Caki2 (cell line): ENCODE measurements at regions not wholly inside any gene's neighbourhood (a gene's known extent, or its start where the extent isn't known, plus 50 kb on each side); places are given as distances from the start of the nearest gene placed in this dataset.

ENCODE experiments used
- DNase-seq: peaks from one replicate; pipeline ENCODE4 v3.0.0-alpha.2; 2015; ENCODE audit warnings: low read depth
- in situ Hi-C: cut with HindIII; loops from 2 replicates; pipeline ENCODE4 v1.10.0; 2016; ENCODE audit warnings: low sequenced_read_pairs, low pct_unique_long_range_greater_than_20kb, mixed read lengths

DNA sequence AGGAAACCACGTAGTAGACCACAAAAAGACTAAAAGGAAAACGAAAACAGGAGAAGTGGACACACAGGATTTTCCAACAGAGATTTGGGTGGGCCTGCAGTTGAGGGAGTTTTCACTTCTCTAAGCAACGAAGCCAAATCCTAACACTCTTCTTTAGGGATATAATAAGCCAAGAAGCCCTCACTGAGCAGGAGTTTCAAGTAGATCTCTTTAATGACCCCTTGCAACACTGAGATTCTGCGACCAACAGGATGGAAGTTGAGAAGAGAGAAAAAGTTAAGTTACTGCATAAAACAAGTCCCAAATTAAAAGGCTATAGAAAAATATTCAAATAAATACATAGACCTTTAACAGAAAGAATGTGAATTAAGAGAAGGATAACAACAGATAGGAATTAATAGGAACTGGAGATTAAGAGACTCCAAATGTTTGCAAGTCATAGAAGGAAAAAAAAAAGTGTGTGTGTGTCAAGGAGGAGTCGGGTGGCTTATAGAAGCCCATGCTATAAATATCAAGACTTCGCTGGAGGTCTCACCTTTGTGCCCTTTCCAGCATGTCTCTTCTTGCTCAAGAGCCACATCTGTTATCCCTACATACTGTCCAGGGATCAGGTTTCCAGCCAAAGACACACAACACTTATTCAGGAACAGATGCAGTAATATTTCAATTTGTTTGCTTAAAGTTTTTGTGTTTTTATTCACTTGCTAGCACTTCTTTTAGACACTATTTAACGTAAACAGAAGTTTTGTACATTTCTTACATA is 69.4 kb upstream of the ARHGAP28 start:
- no peak for DNase-seq
- in situ Hi-C loops, result no loop called here

DNA sequence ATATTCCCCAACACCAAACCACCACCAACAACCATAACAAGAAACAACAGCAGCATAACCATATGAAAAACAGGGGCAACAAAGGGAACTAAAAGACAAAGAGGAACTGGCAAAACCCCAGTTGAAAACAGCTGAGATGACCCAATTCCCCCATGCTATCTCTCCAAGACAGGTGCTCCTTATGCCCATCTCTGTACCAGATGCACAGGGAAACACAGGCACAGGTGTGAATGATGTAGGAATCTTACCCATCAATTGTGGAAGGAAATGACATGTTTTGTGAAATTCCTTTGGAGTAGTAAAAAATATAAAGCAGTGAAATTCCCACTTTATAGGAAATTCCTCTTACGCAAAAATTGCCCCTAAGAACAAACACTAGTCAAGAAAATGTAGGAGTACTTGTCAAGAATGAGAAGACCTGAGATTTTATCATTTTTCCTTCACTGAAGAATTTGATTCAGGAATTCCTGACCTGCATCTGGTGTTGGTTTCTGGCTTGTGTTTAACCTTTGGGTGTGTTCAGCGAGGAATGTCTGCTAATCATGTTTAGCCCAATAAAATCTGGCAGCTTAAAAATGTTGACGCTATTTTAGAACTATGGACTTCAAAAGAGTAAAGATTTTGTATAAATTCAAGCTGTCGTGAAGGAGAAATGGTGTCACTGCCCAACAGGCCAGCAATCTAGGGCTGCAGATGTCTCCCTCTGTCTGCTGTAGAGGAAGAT is 67.7 kb upstream of the ARHGAP28 start:
- in situ Hi-C loops, result no loop called here
- no peak for DNase-seq

DNA sequence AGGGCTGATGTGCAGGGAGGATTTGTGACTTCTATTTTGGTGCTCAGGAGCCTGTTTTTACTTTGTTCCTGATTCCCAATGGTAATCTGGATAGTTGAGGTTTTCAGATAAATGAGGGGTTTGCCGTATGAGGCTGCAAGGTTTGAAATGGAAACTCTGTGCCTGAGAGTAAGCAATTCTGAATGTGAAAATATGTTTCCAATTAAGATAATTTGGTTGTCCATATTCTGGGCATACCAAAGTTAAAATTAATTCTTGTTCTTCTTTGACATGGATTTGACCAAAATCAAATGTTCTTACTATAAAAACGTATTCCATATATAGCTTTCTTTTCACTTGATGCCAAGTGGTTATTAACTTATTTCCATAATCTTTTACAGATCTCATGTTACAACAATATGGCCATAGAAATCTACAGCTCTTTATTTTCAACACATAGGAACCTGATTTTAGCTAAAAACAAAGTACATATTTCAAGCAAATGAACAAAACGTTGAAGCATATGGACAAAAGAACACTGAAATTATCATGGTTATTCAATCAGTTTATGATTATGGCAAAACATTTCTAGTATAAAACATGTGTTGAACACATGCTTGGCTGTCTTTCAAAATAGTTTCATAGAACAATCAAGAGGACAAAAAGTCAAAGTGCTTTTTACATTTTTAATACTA is 63.4 kb upstream of the ARHGAP28 start:
- no peak for DNase-seq
- in situ Hi-C loops, result no loop called here

DNA sequence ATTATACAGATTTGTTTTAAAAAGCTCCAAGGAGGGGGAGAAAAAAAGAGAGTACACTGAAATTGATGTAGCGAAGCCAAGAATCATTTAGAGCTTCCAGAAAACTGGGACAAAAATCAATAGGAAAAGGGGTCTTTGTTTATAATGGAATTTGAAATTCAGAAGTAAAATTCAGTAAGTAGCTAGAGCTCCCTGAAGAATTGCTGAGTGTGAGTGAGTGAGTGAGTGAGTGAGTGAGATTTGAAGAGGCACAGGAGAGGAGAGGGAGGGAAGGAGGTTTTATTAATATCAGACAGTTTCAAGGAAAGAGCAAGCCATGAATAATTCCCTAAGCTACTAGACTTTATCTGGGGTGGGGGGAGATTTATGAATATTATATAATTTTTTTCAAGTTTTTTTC is 60.7 kb upstream of the ARHGAP28 start:
- in situ Hi-C loops, result no loop called here
- DNase-seq, result no peak

DNA sequence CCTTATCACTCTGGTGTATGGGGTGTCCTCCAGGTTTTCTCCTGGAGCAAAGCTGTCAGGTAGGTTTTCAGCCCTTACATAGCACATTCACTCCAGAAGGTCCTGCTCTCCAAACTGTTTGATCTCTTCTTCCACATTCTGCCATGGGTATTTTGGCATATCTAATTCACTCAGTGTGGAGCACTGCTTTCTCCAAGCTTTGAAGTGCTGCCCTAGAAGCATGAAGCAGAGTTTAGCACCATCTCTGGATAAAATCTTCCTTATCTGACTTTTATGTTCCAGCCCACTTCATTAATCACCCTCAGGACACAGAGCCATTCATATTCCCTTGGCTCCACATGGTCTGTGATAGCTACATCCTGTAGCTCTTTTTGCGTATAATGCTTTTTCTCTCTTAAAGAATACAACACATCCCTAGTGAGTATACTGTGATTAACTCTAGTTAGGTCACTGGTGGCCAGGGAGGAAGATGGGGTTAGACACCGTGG is 56.7 kb upstream of the ARHGAP28 start:
- in situ Hi-C loops, result no loop called here
- no peak for DNase-seq

DNA sequence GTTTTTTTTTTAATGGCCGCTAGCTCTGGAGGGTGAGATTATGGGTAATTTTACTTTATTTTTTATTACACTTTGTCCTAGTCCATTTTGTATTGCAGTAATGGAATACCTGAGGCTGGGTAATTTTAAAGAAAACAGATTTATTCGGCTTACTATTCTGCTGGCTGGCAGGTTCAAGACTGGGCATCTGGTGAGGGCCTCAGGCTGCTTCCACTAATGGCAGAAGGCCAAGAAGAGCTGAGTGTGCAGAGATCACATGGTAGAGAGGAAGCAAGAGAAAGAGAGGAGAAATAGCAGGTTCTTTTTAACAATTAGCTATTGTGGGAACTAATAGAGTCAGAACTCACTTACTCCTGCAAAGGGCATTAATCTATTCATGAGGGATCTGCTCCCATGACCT is 52.4 kb upstream of the ARHGAP28 start:
- DNase-seq, result no peak
- in situ Hi-C loops, result no loop called here

DNA sequence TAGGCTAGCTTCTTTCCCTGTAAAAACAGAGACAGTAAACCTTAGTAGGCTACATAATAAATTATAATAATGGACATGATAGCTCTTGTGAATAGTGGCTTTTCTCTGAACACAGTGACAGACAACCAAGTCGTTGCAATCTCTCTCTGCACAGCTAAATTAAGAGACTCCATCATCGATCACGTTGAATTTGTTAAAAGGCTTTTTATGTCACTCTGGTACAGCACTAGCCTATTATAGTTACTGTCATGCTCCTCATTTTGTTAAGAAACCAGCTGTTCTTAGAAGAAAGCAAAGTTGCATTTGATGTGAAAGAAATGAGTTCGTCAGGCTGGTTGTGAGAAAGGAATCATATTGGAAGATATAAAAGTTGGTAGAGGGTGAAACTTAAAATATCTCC is 50.3 kb upstream of the ARHGAP28 start:
- in situ Hi-C loops, result no loop called here
- no peak for DNase-seq
